Dermis blood vessel endothelial cell (primary cell): ENCODE measurements at regions not wholly inside any gene's neighbourhood (a gene's known extent, or its start where the extent isn't known, plus 50 kb on each side); places are given as distances from the start of the nearest gene placed in this dataset.
"Not testable (repeated sequence)": the region's sequence is repeated elsewhere in the genome, so short reads cannot be mapped to it uniquely, and the experiment has no call there.

Experiments used
- DNase-seq: peaks from one replicate; pipeline ENCODE4 v3.0.0; 2010

DNA sequence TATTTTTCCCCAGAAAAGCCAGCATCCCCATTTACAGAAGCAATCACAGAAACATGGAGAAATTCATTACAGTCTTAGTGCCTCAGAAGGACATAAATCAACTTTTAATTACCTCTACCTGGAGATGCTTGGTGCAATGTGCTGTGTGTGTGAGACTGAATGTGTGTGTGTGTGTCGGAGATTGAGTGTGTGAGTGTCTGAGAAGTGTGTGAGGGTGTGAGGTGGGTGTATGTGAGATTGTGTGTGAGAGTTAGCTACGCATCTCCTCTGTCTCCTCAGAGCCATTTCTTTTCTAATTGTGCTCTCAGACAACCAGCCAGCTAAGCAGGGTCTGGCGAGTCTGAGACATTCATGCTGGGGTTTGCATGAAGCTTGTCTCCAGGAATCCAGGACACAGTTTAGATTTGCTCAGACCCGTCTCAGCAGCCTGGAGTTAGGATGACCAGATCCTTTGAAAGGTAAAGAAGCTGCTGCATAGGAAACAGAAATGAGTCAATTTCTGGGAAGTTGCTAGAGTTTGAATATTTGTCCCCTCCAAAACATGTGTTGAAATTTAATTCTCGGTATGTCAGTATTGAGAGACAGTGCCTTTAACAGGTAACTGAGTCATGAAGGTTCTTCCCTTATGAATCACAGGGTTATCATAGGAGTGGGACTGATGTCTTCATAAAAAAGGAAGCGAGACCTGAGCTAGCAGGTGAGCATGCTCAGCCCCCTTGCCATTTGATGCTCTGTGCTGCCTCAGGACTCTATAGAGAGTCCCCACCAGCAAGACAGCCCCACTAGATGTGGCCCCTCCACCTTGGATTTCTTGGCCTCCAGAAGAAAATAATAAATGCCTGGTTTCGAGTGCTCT lies 199.0 kb upstream of the PLGLB2 start:
- DNase-seq, result not testable (repeated sequence)

- not testable (repeated sequence) for DNase-seq
These were observed 198.2 kb upstream of the PLGLB2 start for GRCh38 chr2:87549561-87550202.

- not testable (repeated sequence) for DNase-seq
These were observed 193.2 kb upstream of the PLGLB2 start for GRCh38 chr2:87554678-87555077.

DNA sequence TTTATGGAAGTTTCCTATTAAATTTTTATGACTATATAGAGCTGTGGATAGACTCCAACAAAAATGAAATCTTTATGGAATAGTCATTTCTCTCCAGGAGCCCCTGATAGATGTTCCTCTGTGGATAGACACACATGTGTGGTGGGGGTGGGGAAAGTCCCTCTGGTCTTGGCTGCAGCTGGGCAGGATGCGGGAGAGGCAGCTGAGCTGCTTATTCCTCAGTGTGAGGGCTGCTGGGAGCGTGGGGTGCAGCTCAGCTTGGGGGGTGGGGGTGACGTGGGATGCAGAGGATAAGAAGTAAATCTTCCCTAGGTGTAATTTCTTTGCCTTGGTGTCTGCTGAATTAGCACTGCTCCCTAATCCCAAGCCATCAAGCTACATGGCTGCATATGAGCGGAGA lies 192.8 kb upstream of the PLGLB2 start:
- peak; percentile 14 for DNase-seq

GRCh38 chr2:87559001-87559400 lies 188.9 kb upstream of the PLGLB2 start:
- not testable (repeated sequence) for DNase-seq

GRCh38 chr2:87559735-87560134 lies 188.2 kb upstream of the PLGLB2 start:
- DNase-seq, result not testable (repeated sequence)

DNA sequence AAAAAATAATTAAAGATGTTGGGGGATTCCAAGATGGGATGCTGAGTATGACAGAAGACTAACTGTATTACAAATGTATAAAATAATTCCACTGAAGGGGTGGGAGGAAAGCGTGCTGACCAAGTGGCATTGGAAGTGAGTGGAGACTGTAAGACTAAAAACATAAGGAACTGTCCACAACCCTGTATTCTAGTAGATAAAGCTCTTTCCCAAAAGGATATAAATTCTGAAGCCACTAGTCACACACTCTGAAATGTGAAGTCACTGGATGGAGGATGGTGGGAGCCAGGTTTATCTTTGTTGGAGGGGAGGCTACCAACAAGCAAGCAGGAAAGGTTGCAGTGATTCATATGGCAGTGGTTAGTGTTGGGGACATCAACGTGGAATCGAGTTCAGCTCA lies 182.8 kb upstream of the PLGLB2 start:
- DNase-seq, result not testable (repeated sequence)

- not testable (repeated sequence) for DNase-seq
These were observed 181.4 kb upstream of the PLGLB2 start for GRCh38 chr2:87566531-87566930.

- not testable (repeated sequence) for DNase-seq
These were observed 180.8 kb upstream of the PLGLB2 start for GRCh38 chr2:87567093-87567492.

DNA sequence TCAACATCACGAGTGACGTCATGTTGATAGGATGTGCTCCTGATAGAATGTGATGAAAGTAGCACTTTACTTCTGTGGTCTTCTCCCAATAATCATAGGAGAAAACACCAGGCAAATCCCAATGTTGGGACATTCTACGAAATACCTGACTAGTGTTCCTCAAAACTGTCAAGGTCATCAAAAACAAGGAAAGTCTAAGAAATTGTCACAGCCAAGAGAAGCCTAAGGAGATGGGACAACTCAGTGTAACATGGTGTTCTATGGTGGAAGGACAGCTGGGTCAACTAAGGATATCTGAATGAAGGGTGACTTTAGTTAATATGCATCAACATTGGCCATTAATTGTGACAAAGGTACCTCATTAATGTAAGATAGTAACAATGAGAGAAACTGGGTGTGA lies 180.0 kb upstream of the PLGLB2 start:
- DNase-seq, result not testable (repeated sequence)

DNA sequence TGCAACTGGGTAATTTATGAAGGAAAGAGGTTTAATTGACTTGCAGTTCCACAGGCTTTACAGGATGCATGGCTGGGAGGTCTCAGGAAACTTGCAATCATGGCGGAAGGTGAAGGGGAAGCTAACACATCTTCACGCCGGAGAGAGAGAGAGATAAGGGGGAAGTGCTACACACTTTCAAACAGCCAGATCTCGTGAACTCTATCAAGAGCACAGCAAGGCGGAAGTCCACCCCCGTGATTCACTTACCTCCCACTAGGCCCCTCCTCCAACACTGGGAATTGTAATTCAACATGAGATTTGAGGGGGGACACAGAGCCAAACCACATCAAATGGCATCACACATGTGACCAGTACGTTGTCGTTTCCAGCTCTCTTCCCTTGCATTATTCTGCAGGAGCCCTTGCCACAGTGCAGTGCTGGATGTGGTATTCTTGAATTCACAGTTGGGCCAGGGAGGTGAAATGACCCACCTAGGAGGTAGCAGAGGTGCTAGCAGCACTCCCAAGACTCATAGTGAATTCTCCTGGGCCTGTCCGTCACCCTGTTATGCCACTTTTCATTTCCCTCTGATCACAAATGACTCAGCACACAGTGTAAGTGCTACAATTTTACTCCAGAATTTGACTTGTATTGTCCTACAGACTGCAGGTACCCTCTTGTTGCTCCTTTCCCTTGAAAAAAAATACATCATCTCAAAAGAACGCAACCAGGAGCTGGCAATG lies 179.2 kb upstream of the PLGLB2 start:
- DNase-seq, result not testable (repeated sequence)

DNA sequence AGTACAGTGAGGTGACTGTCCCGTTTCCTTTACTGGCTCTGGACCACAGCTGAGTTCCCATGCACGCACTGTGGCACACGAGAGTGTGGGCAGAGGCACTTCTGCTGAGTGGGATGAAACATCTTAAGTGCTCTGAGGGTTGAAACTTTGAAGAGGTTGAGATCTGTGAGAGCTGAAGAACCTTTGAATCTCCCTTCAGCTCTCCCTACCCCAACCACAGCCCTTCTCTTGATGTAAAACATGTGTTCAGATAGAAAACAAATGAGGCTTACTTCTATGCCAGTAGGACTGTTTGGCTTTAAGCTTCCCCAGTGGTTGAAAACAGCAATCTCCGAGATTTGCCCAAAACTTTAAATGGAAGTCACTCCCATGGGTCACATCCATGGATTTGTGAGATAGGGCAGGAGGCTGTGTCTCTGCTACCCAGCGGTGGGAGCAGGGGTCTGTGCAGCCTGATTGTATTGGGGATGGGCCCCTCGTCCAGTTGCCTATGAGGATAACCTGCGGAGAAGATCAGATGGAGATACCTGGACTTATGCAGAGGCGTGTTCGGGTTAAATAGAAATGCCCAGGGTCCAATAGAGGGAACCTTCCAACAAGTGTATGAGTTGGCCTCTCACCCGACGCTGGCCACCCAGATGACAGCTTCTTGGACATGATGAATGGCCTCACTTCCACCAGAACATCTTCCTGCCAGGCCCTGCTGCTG lies 178.0 kb upstream of the PLGLB2 start:
- DNase-seq, result not testable (repeated sequence)

DNA sequence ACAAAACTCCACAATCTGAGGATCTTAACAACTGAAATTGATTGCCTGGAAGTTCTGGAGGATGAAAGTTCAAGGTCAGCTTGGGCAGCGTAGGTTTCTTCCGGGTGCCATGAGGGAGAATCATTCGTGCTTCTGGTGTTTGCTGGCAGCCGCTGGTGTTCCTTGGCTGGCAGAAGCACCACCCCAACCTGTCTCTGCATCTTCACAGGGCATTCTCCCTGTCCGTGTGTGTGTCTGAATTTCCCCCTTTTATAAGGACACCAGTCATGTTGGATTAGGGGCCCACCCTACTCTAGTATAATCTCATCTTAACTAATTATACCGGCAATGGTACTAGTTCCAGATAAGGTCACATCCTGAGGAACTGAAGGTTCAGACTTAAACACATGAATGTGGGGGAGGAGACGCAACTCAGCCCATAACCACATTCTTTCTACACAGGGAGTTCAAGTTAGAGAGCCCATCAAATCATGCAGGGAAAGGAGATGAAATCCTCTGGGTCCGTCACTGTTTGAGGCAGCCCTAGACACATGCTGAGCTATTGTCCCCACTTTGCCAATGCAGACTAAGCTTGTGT lies 175.9 kb upstream of the PLGLB2 start:
- not testable (repeated sequence) for DNase-seq

DNA sequence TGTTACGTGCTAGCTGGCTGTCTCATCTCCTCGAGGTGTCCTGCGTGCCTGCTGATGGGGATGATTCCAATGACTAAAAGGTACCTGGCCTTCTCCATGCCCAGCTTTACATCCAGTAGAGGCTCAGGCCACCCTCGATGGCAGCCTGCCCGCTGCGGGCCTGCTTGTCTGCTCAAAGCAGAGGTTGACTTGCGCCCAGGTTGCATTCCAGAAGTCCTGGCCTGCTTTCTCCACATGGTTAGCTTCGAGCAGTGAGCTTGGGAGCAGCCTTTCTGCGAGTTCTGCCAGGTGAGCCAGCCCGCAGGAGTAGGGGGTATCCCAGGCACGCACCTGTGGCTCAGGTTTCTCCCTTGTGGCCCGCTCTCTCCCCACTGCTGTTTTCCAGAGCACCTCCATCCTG lies 175.0 kb upstream of the PLGLB2 start:
- DNase-seq, result not testable (repeated sequence)

- peak; percentile 22 for DNase-seq
These were observed 174.3 kb upstream of the PLGLB2 start for GRCh38 chr2:87573386-87574192.

DNA sequence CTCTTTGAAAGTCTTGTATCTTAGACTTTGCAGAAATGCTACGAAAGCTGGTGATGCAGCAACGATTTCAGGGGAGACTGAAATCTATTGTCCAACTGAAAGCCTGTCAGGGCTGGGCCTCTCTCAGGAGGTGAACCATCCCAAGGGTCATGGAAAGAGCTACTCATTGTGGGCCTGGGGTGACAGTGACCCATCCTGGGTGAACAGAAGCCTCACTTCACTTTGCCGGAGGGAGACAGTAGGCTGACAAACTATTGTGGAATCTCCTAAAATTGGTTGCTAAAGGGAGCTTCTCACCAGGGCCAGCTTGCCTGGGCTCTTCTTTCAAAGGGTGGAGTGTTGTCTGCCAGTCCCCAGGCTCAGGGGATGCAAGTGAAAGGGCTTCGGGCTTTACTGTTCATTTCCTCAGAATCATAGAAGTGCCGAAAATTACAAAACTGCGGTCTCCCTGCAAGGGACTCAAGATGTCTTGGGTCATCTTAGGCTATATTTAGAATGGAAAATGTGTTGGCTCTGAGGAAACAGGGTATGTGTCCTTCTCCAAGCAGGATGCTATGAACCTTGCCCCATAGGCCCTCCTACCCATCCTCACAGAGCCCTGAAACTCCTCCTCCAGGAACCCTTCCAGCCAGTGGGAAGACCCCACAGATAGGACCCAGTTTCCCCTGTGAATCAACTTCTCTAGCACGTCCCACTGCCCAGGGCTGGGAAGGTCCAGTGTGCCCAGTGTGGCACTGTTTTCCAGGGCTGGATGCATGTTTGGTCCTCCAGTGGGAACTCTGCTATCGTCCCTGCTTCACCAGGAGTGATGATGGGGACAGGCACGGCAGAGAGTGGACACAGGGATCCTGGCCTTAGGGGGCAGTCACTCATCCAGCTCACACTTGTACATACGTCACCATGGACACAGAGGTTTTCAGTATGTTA lies 173.4 kb upstream of the PLGLB2 start:
- not testable (repeated sequence) for DNase-seq

DNA sequence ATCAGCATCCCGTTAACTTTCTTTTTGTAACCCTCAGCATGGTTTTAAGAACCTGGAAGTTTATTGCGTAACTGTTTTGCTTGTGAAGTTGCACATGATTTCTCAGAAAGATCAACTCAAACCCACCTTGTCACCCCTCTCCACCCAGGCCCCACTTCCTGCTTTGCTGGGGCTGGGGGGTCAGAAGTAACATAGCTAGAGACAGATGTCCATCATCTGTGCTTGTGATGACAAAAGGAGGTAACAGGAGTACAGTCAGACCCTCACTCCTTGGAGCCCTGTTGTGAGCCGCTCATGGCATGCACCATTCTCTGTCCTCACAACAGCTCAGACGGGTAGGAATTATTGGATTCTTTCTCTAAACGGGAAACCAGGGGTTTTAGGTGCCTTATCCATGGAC lies 172.7 kb upstream of the PLGLB2 start:
- DNase-seq, result not testable (repeated sequence)

DNA sequence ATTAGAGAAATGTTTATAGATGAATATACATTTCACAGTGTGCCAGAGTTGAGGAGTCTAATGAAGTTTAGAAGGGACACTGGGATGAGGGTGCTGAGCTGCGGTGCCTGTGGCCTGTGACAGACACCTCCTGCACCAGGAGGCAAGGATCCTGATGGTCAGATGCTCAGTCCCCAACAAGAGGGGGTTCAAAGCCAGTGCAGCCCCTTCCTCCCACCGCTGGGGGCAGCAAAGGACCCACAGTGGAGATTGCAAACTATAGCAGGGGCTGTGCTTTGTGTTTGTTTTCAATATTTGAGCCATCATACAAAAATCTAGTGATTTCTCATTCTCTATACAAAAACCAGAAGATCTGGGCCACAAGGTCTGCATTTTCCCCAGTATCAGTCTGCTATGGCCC lies 170.5 kb upstream of the PLGLB2 start:
- DNase-seq, result not testable (repeated sequence)

DNA sequence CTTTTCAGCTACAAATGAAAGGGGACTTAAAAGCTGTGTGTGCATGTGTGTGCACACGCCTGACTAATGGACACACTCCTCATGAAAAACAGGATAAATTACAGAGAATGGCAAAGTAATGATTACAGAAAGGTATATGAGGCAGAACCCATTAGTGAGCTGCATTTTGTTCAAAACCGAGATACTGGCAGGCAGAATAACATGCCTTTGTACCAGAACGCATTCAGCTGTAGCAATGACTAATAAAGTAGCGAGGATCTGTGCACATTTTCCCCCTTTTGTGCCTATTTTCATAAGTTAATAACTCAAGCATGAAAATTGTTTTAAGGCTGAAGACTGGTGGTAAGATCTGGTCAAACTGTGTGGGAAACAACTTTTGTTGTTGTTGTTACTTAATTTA lies 165.7 kb upstream of the PLGLB2 start:
- DNase-seq, result not testable (repeated sequence)

GRCh38 chr2:87582579-87582978 lies 165.3 kb upstream of the PLGLB2 start:
- not testable (repeated sequence) for DNase-seq
